Activated CD8-positive, alpha-beta memory T cell treated with anti-CD3 and anti-CD28 coated beads, Interleukin-2, amount 50 U/mL, for 48 hours (primary cell): ENCODE measurements at regions not wholly inside any gene's neighbourhood (a gene's known extent, or its start where the extent isn't known, plus 50 kb on each side); places are given as distances from the start of the nearest gene placed in this dataset.

Experiments used
- DNase-seq: peaks from one replicate; pipeline ENCODE4 v3.0.0-alpha.2; 2020

DNA sequence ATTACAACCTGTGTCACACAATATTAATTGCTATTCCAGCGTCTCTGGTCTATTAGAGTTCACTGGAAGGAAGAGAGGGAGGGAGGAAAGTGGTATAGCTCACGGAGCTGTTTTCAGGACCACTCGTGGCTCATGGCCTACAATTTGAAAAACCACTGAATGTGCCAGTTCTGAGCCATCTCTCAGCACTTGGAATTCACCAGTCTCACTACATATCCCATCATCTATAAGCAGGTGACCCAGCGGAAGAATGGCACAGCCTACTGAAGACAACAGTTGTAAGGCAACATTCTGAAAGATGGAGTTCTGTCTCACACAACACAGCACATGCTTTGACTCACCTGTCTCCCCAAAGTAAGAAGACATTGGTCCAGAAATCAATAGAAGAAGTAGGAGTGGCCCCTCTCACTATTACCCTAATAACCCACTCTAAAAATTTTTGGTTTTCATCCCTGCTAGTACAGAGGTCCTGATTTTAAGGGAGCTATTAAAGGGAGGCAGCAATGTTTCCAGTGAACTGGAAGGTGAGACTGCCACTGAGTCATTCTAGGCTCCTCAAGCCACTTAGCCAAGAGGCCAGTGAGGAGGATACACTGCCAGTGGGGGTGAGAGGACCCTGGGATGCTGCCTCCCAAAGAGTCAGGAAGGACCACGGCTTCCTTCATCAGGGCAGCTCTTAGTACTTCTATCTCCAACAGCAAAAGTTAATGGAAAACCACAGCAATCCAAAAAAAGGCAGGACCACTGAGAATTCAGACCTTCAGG, 50.0 kb upstream of the DOCK9 start:
- no peak for DNase-seq

DNA sequence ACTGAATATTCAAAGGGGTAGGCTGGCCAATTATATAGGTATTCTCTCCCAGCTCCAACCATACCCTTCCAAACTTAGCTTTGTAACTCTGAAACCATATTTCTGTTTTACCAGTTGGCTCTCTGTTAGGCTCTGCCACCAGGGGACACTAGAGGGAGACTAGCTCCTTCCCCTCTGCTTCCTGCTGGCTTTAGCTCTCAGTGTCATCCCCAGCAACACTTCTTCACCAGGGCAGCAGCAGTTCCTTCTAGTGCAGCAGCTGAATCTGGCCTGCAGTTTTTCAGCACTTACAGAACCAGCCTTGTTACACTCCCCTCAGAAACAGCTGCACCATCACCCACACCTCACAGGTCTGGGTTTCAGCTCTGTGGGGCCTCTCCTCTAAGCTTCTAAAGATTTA, 51.0 kb upstream of the DOCK9 start:
- no peak for DNase-seq

DNA sequence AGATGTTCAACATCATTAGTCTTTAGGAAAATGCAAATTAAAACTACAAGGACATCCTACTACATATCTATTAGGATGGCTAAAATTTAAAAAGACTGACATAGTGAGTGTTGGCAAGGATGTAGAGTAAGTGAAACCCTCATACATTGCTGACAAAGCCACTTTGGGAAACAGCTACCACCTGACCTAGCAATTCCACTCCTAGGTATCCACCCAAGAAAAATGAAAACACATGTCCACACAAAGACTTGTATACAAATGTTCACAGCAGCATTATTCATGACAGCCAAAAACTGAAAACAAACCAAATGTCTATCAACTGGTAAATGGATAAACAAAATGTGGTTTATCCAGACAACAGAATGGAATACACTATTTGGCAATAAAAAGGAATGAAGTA, 51.7 kb upstream of the DOCK9 start:
- no peak for DNase-seq

GRCh38 chr13:99030326-99030725, 52.5 kb upstream of the DOCK9 start:
- no peak for DNase-seq

GRCh38 chr13:99031832-99032231, 54.0 kb upstream of the DOCK9 start:
- no peak for DNase-seq

- DNase-seq, result no peak
Measured at GRCh38 chr13:99033814-99034213, 56.0 kb upstream of the DOCK9 start.

GRCh38 chr13:99034333-99035085, 56.6 kb upstream of the DOCK9 start:
- no peak for DNase-seq

GRCh38 chr13:99035715-99036114, 57.9 kb upstream of the DOCK9 start:
- no peak for DNase-seq

DNA sequence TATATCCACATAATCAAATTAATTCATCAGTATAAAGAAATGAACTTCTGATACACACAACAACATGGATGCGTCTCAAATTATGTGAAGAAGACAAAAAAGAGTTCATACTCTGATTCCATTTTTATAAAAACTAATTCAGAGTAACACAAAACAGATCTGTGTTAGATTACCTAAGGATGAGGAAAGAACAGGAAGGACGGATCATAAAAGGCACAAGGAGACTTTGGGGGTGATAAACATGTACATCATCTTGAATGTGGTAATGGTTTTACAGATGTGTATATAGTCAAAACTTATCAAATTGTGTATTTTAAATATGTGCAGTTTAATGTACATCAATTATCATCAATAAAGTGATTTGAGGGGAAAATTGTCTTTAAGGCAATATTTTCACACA, 59.9 kb upstream of the DOCK9 start:
- no peak for DNase-seq

- no peak for DNase-seq
Measured at GRCh38 chr13:99039718-99040280, 61.9 kb upstream of the DOCK9 start.

GRCh38 chr13:99040536-99041131, 62.8 kb upstream of the DOCK9 start:
- no peak for DNase-seq

- DNase-seq, result no peak
Measured at GRCh38 chr13:99041337-99041736, 63.5 kb upstream of the DOCK9 start.

DNA sequence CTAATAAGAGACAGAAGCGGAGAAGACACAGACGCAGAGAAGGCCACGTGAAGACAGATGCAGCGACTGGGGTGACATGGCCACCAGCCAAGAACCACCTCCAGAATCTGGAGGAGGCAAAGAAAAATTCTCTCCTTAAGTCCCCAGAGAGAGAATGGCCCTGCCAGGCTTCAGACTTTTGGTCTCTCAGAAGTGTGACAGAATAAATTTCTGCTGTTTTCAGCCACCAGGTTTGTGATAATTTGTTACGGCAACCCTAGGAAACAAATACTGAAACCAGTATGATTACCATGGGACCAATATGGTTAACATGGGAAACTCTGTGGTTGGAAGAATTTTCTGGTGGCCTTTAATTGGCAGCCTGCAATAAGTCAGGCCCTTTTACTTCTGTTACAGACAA, 63.9 kb upstream of the DOCK9 start:
- no peak for DNase-seq

GRCh38 chr13:99042521-99043250, 64.8 kb upstream of the DOCK9 start:
- no peak for DNase-seq

DNA sequence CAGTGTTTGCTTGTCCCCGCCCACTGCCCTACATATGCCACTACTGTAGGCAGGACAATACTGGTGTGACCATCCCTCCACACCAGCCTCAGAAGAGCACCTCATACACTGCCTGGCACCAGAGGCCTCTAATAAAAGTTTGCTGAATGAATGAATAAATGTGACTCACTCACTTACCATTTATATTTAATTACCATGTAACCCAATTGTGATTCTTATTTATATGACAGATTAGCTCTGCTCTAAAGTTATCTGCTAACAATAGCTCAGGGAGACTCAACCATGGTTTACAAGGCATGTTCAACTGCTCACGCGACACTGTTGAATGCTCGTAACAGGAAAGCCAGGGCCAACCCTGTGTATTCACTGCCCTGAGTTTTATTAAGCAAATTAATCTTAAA, 66.0 kb upstream of the DOCK9 start:
- DNase-seq, result no peak

- no peak for DNase-seq
Measured at GRCh38 chr13:99044764-99045163, 66.9 kb upstream of the DOCK9 start.

DNA sequence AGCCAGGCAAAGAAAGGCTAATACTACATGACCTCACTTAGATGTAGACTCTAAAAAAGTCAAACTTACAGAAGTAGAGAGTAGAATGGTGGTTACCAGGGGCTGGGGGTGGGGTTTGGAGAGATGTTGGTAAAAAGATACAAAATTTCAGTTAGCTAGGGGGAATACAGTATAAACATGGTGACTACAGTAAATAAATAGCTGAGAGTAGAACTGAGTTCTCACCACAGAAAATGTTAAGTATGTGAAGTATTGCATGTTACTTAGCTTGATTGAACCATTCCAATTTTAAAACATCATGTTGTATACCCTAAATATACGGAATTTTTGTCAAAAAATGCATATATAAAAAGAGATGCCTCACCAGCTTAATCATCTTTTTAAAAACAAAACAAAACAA, 67.5 kb upstream of the DOCK9 start:
- DNase-seq, result no peak

DNA sequence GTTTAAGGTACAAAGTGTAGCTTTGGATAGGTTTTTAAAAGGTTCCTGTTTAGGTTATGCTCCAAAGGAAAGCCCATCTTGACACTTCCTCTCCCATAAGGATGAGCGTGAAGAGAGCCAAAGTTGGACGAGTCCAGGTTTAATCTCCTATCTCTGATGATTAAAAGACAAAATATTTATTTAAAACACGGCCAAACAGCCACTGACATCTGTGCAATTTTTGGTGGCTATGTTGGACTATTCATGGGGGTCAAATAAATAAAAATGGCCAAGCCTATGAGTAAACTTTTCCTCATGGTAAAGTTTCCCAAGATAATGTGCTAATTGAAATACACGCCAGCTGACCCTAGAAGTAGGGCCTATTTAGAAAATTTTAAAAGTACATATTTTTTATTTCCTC, 69.0 kb upstream of the DOCK9 start:
- DNase-seq, result no peak

DNA sequence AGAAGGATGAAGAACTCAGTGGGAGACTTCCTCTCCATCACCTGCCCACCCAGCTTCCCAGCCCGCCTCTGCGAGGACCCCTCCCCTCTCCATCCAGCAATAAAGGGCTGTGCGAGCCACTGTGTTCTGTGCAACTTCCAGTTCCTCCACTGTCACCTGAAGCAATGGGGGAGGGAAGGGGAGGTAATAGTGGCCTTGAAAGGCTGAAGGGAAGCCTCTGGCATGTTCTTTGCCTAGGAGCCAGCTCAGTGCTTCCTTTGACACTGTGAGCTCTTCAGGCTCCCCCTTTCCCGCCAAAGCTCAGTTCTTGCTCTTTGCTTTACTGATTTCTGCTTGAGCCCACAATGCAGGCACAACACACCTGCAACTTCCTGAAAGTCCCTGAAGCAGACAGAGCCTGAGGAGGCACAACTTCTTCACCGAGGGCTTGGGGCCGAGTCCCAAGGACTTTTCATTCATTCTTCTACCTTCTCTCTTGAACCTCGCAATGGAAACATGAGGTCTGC, 73.2 kb upstream of the DOCK9 start:
- DNase-seq, result no peak

- no peak for DNase-seq
Measured at GRCh38 chr13:99051768-99052455, 74.0 kb upstream of the DOCK9 start.

GRCh38 chr13:99053636-99054233, 75.9 kb upstream of the DOCK9 start:
- DNase-seq, result no peak

- DNase-seq, result no peak
Measured at GRCh38 chr13:99055281-99055680, 77.4 kb upstream of the DOCK9 start.
